ENCODE measurements at regions not wholly inside any gene's neighbourhood (a gene's known extent, or its start where the extent isn't known, plus 50 kb on each side); places are given as distances from the start of the nearest gene placed in this dataset.

DNA sequence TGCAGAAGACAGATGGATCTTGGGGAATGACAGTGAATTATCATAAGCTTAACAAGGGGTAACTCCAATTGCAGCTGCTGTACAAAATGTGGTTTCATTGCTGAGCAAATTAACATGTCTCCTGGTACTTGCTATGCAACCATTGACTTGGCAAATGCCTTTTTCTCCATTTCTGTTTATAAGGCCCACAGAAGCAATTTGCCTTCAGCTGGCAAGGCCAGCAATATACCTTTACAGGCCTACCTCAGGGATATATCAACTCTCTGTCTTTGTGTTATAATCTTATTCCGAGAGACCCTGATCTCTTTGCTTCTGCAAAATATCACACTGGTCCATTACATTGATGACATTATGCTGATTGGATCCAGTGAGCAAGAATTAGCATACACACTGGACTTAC lies 52.7 kb upstream of the KIAA0040 start:
- TF ChIP-seq, protein P1, sequence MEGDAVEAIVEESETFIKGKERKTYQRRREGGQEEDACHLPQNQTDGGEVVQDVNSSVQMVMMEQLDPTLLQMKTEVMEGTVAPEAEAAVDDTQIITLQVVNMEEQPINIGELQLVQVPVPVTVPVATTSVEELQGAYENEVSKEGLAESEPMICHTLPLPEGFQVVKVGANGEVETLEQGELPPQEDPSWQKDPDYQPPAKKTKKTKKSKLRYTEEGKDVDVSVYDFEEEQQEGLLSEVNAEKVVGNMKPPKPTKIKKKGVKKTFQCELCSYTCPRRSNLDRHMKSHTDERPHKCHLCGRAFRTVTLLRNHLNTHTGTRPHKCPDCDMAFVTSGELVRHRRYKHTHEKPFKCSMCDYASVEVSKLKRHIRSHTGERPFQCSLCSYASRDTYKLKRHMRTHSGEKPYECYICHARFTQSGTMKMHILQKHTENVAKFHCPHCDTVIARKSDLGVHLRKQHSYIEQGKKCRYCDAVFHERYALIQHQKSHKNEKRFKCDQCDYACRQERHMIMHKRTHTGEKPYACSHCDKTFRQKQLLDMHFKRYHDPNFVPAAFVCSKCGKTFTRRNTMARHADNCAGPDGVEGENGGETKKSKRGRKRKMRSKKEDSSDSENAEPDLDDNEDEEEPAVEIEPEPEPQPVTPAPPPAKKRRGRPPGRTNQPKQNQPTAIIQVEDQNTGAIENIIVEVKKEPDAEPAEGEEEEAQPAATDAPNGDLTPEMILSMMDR (IDR thresholded peaks at IDR 0.05; ENCODE audit: borderline replicate concordance) = no peak
- H3K36me3 ChIP-seq = no peaks in the 10 kb centered on the region
- no peak for DNase-seq
- peaks cover 20% of the 10 kb centered on the region for H3K9me3 ChIP-seq (replicated peaks)
- intact Hi-C loops (cut with micrococcal nuclease) = no loop called here
- no peaks in the 10 kb centered on the region for H3K27me3 ChIP-seq (ENCODE audit: low read depth)
- no peak overlapping the region for H3K4me3 ChIP-seq
- no peaks in the 10 kb centered on the region for H3K4me1 ChIP-seq
- H3K27ac ChIP-seq (replicated peaks) = no peak overlapping the region

DNA sequence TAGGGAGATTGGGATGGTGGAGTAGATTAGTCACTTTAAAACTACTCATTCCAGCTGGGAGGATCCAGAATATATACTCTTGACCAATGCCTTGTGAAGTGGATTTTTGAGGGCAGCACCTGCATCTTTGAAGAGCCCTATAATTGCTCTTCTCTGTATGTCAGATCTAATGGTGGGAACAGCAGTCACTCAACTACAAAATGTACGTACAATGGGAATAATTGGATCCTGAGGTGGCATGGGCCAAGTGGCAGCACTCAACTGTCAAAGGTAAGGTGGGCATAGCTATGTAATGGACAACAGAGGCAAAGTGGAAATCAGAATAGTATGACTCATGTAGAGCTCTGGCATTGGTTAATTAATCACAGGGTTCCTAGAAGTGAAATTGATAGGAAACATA lies 51.6 kb upstream of the KIAA0040 start:
- no peak overlapping the region for H3K27ac ChIP-seq (replicated peaks)
- intact Hi-C loops (cut with micrococcal nuclease) = no loop called here
- no peak overlapping the region for H3K4me3 ChIP-seq
- no peaks in the 10 kb centered on the region for H3K36me3 ChIP-seq
- DNase-seq = no peak
- peaks cover 26% of the 10 kb centered on the region for H3K9me3 ChIP-seq (replicated peaks)
- no peaks in the 10 kb centered on the region for H3K27me3 ChIP-seq (ENCODE audit: low read depth)
- TF ChIP-seq, protein P1 (IDR thresholded peaks at IDR 0.05; ENCODE audit: borderline replicate concordance) = no peak
- no peaks in the 10 kb centered on the region for H3K4me1 ChIP-seq
